Activated CD4-positive, alpha-beta T cell treated with anti-CD3 and anti-CD28 coated beads for 4 hours (primary cell): ENCODE measurements at regions not wholly inside any gene's neighbourhood (a gene's known extent, or its start where the extent isn't known, plus 50 kb on each side); places are given as distances from the start of the nearest gene placed in this dataset.
A peak's percentile ranks its signal among the peaks of the same experiment; 100 is the strongest.
"Not testable (repeated sequence)": the region's sequence is repeated elsewhere in the genome, so short reads cannot be mapped to it uniquely, and the experiment has no call there.

Experiments used
- DNase-seq, 2 donors: peaks; one replicate each; pipeline ENCODE4 v3.0.0-alpha.2; 2020

DNA sequence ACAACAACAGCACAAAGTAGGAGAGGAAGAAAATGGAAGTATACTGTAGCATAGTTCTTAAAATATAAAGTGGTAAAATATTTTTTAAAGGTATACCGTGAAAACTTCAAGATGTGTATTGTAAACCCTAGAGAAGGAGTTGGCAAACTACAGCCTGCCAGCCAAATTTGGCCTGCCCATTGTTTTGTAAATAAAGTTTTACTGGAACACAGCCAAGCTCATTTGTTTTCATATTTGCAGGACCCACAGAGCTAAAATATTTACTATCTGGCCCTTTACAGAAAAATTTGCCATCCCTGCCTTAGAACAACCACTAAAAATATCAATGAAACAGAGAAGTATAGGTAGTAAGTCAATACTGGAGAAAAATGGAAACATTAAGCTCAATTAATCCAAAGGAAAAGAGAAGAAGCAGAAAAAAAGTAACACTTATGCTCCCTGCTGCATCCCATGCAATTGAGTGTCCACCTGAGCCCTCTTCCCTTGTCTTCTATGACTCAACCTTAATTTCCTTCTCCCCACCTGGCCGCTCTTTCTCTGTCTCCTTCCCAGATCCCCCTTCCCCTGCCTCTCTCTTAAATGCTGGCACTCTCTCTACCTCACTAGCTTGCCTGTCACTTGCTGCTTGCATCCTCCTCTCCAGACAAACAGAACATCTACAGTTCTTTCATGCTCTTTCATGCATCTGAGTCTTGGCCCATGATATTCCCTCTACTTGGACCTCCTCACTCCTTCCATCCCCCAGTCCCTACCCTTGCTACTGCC, 50.6 kb upstream of the FER start:
- DNase-seq = no peak

DNA sequence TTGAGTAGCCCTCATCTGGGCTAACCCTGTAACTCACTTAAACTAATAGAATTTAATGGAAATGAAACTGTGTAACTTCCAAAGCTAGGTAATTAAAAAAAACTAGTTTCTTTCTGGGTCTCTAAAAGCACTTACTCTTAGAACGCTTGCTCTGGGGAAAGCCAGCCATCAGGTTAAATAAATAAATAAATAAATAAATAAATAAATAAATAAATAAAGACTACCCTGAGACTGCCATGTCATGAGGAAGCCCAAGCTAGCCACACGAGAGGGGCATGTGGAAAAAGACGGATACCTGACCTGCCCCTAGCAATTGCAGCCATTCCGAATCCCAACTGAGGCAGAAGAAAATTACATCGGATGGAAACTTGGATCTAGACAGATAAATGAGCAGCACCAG, 51.3 kb upstream of the FER start:
- DNase-seq = no peak

DNA sequence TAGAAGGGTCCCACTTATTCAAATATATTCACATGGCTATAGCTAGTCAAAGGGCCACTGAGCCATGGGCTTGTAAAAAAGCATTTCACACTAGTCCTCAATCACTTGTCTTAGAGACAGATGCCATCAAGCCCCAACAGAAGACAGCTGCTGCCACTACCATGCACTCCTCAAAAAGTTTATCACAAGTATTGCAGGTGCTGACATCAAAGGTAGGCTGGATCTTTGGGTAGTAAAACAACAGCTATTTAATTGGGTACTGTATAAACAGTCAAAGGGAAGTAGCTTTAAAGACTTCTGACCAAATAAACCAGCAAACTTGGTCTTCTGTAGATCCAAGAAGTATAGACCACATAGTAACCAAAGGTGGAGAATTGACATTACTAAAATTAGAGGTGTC, 59.2 kb upstream of the FER start:
- no peak for DNase-seq

DNA sequence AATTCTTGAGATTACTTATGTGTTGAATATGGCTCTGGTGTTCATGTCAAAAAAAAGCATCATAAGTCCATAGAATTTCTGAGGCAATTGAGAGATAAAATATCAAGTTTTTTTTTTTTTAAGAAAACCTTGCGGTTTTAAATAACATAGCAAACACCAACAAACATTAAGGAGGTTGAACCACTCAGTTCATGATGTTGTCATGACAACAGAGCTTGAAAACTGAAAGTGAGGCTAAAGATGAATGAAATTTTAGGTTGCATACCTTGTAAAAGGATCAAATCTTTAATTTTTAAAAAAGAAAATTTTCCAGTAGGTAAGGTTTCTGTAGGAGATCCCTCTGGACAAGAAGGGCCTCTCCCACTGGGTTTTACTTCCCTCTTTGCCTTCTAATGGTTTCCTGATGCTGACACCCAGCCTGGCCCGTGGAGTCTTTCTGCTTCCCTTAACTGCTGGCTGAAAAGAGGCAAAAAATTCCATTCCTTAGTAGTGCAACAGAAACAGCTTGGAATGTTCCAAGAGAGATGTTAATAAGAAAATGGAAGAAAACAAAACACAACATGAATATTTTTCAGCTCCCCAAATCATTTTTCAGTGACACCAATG, 60.0 kb upstream of the FER start:
- no peak for DNase-seq

DNA sequence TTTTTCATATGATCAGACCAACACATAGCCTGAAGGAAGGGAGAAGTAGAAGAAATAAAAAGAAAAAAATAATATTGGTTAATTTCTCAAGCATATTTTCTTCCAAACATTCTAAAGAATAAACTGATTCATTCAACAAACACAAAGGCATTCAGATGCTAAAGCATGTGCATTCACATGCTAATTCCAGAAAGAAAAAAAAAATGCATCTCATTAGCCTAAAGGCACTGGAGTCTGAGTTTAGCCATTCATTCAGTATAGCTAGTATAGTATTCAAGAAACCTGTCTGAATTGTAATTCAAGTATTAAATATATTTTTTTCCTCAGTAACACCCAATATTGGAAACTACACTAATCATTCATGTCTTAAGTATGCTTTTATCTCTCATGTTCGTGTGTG, 61.0 kb upstream of the FER start:
- no peak for DNase-seq

DNA sequence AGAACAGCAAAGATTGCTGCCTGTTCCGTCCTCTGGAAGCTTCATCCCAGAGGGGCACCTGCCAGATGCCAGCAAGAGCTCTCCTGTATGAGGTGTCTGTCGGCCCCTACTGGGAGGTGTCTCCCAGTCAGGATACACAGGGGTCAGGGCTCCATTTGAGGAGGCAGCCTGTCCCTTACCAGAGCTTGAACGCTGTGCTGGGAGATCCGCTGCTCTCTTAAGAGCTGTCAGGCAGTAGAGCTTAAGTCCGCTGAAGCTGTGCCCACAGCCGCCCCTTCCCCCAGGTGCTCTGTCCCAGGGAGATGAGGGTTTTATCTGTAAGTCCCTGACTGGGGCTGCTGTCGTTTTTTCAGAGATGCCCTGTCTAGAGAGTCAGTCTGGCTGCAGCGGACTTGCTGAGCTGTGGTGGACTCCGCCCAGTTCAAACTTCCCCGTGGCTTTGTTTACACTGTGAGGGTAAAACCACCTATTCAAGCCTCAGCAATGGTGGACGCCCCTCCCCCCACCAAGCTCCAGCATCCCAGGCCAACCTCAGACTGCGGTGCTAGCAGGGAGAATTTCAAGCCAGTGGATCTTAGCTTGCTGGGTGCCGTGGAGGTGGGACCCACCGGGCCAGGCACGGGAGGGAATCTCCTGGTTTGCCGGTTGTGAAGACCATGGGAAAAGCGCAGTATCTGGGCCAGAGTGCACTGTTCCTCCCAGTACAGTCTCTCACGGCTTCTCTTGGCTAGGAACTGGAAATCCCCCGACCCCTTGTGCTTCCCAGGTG, 62.1 kb upstream of the FER start:
- not testable (repeated sequence) for DNase-seq

DNA sequence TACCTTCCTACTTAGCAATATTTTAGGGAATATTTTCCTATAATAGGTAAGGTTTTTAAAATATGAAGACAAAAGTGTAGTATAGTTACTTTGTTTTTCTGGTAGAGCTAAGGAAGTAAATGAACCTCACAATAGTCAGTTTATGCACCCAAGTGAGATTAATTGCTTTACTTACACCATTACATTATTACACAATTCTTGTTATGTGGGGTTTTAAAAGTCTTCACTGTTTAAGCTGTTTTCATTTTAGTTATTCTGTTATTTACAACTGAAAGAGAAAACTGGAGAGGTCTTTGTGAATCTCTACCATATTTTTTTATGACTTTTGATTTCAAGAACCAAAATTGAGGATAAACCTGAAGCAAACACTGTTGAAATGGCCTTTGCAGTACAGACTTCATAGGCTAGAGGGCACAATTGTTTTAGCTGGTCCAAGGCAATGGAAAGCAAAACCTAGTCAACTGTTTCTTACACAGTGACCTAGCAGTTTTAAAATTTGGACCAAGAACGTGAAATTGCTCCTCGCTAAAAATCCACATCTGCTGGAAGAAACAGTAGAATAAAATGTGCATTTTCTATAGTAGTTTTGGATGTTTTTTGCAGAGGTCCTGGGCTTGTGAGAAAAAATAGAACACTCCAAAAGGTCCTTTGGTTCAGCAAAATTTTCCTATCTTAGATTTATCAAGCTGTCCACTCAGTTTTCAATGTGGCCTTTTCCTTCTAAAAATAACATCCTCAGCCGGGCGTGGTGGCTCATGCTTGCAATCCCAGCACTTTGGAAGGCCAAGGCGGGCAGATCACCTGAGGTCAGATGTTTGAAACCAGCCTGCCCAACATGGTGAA, 66.4 kb upstream of the FER start:
- peak in 1 of 2 donors; percentile 37 for DNase-seq

DNA sequence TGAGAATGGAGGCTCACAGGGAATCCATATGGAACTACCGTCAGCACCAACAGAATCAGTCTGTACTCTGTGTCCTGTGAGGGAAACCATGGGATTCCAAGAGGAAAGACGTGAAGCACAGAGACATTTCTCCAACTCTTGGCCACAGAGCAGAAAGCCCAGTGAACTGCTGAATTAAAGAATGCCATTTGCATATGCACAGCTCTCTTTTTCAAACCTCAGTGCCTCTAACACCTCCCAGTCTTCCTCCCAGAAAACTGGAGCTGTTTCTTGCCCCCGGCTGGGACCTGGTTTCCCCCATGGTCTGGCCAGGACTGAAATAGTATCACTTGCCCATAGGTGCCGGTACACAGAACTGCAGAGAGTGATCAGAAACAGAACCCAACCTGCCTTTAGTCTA, 69.6 kb upstream of the FER start:
- no peak for DNase-seq

DNA sequence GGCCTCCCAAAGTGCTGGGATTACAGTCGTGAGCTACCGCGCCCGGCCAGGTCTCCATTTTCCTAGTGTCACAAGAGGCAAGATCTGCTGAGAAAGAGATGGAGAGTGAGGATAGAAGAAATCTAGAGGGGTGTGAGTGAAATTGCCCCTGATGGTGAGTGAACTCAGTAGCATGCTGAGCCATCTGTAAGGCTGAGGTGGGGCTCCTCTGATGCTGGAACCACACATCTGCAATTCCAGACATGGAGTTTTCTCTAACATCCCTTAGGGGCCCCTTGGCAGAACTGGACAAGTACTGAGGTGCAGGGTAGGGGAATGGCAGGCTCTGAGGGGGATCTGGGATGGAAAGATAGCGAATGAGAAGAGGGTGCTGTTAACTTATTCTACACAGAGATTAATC, 72.0 kb upstream of the FER start:
- no peak for DNase-seq

DNA sequence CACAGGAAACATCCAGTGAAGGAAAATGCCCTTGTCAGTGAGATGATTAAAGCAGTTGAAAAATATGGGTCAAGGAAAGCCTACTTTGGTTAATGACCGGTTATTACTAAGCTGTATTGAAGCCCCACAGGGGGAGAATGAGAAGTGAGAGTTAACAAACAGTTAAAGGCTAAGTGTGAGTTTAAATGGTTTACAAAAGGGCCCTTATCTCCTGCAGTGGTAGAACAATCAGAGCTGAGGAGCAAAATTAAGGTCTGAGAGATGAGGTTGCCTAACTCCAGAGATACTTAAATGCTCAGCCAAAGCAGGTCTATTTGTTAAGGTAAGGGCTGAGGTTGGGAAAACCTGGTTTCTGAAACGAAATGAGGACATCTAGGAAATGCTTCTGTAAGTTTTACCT, 75.1 kb upstream of the FER start:
- no peak for DNase-seq

DNA sequence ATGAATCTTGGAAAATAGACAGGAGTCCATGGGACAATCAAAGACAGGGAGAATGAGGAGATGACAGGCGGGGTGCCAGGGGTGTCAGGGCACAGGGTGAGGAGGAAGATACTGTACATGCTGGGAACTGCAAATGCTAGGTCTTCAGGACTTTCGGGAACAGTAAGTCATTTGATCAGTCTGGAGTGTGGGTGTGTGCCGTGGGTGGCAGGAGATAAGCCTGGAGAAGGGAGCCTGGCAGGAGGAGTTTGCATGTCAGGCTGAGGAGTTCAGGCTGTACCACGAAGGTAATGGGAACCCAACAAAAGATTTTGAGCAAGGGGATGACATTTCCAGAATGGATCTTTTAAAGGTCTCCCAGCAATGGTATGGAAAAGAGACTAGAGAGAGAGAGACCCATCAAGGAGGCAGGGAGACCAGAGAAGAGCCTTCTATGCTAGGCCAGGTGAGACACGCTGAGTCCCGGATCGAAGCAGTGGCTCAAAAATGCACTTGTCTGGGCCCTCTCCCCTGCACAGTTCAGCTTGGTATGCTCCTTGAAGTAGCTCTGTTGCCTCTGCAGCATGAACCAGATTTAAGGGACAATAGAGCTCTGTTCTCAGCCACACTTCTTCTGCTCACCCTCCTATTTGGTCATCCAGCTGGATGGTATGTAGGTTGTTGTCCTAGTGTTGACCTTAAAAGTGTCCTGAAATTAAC, 77.0 kb upstream of the FER start:
- no peak for DNase-seq

DNA sequence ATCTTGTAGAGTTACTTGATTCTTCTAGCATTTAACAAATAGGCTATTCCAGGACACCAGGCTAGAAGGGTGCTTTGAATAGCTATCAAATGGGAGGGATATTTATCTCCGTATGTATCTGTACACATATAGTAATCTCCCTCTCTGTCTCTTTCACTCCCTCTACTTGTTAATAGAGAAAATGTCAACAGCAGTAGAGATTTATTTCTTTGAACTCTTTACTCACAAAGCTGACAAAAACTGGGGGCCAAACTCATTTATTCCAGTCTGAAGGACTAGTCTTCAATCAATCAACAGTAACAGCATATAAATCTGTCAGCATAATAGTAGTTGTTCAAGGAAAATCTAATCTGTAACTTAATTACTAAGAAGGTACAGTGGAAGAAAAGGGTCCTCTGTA, 78.2 kb upstream of the FER start:
- DNase-seq = no peak

DNA sequence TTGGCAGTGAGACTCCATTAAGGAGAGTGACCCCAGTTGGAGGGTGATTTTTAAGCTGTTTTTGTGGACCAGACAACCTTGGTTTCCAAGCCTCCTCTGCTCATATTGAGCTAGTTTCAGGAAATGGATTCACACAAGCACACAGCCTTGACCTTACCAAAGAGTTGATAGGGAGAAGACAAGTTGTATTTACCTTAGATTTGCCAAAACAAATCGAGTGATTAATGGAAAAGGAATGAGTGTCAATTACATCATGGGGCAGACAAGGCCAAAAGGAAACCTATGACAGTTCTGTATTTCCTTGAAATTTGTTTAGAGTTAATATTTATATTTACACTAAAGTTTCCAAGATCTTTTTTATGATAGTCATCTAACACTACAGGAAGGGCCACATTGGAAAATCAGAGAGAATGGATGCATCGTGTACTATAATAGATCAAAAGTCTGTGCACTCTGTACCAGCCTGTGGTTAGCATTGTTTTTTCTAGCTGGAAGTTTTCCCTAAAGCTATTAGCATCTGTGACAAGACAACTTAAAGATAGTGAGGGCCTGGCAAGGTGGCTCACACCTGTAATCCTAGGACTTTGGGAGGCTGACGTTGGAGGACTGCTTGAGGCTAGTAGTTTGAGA, 86.0 kb upstream of the FER start:
- no peak for DNase-seq

DNA sequence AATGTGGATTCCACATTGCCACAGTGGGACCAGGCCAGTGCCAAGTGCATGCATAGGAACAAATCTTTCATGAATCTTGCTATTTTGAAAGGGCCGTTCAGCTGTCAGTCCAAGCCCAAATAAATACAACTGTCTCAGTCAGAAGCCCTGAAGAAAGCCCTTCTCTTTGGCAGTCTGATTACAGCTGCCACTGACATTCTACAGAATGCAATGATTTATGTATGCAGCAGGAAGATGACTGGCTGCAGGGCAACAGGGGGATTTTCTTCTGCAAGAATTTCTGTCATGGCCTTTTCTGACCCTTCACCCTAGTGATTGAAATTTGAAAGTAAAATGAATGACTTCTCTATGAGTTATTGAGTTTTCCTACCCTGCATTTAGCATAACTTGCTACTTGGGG, 86.7 kb upstream of the FER start:
- DNase-seq = no peak

DNA sequence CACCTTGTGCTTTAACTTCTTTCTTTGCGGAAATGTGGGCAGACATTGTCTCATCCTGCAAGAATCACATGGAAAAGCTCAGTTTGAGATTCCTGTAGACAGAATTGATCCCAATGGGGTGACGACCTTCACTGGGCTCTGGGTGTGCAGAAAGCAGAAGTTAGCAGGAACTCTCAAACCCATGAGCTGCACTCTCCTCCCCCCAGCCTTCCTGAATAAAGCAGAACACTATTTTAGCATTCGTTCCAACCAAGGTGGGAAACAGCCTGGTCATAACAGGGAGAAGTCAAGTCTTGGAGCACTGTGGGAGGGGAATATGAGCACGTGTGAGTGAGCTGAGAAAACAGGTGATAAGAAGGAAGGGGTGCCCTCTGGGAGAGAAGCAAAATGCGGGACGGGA, 87.4 kb upstream of the FER start:
- DNase-seq = no peak

DNA sequence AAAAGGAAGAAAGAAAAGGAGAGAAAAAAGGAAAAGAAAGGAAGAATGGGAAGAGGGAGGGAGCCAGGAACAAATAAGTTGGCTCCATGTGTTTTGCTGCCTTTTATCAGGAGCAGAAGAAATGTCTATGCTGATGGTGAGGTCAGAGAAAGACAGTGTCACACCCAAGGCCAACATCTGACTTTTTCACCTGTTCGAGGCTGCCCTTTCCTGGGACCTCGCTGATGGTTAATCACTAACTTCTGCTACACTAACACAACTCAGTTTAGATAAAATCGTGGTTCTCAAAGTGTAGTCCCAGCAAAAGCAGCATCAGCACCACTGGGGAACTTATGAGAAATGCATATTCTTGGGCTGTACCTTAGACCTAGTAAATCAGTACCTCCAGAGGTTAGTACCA, 88.2 kb upstream of the FER start:
- DNase-seq = no peak

DNA sequence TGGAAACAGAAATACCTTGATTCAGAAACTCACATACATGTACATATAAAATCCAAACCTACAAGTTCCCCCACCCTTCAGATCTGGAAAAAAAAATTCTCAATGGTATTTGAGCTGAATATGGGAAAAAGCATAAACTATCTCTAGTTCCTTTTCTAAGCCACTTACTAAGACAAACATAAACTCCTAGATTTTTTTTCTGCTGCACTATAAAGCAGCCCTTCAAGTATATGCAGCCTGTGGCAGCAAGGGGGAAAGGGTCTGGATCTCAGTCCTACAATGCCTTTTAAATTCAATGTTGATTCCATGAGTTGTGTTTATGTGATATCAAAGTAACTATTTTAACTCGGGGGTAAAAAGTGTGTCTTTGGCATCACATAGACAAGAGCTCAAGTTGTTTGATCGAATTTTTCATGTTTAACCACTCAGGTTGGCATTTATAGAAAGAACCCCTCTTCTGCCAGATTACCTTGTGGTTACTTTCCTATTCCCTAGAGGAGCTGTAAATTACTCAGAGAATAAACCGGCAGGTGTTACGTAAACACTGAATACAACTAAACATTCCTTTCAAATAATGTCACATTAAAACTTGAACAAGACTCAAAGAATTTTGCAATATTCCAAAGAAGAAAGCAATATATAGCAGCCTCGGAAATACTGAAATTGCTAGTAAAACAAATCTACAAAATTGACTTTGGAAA, 91.8 kb upstream of the FER start:
- no peak for DNase-seq

DNA sequence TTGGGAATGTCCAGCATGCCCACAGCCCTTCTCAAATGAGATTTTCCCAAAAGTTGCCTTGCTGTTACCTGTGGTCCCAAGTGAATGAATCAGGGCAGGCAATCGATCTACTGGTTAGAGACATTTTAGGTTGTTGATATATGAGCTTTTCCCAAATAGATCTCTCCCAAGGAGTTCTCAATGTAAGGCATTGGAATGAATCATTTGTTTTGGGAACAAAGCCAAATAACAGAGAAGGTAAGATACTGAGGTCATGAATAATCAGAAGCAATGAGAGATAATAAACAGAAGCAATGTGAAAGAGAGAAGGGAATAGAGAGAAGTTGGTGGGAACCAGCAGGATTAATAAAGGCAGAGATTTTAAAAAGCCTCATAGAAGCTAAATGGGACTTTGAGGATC, 93.6 kb upstream of the FER start:
- DNase-seq = no peak

DNA sequence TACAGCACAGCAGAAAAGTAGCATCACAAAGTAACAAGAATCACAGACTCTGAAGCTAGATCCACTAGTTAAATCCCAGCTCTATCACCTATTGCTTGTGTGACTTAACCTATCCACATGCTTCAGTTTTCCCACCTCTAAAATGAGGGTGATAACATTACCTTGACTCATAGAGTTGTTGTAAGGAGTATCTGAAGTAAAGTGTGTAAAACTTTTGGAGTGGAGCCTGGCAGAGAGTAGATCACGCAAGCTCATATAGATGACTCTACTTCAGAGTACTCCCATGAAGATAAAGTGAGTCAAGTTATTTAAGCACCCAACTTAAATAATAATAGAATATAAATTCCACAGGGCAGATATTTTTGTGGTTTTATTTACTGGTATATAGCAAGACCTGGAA, 94.5 kb upstream of the FER start:
- DNase-seq = no peak

DNA sequence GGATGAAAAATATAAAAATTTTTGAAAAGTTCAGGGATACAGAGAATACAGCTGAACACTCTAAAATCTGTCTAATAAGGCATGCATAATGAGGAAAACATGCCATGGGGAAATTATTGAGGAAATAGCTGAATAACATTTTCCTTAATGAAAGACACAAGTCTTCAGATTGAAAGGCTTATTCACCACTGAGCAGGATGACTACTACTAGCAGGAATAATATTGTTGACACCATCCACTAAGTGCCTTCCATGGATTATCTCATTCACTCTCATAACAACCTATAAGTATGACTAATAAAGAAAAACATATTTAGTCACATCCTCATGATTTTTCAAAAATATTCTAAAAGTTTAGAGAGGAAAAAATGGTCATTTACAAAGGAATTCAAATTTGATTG, 96.7 kb upstream of the FER start:
- no peak for DNase-seq

DNA sequence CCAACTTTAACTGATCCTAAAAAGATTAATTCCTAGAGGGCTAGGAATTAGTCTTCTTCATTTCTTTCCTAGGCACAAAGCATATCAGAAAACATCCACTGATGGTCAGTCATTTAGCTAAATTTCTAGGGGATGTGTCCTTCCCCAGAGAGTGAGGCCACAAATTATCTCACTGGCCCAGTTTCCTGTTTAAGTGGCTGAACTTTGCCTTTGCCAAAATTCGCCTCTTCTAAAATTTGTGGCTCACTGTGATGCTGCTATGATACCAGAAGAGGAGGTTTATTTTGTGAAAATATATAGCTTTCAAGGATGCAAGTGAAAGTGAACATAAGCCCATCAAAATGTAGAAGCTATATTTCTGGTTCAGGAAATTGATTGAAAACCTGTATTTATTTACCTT, 98.1 kb upstream of the FER start:
- no peak for DNase-seq

DNA sequence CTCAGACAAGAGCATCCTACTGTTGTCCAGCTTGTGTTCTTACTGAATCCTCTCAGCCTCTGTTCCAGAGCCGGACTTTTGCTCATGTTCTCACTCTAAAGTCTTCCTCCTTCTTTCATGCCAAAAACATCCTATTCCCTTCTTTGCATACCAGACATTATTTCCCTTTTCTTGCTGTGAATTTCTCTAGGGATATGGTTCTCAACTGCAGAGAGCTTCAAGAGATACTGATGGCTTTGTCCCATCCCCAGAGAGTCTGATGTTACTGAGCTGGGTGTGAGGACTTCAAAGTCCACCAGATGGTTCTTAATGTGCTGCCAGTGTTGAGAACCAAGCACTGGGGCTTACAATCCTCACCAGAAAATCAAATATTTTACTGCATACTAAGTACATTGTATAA, 98.6 kb upstream of the FER start:
- DNase-seq = no peak
